HG03571 (cell line): ENCODE measurements at regions not wholly inside any gene's neighbourhood (a gene's known extent, or its start where the extent isn't known, plus 50 kb on each side); places are given as distances from the start of the nearest gene placed in this dataset.
"Not testable (repeated sequence)": the region's sequence is repeated elsewhere in the genome, so short reads cannot be mapped to it uniquely, and the experiment has no call there.

Experiments used
- ATAC-seq: cut with Tn5 transposase; IDR thresholded peaks from one replicate; pipeline ENCODE4 v1.9.1; 2021; ENCODE audit not compliant: unreplicated experiment

GRCh38 chr19:28463493-28464053, 749.4 kb downstream of the UQCRFS1 start:
- no peak for ATAC-seq

GRCh38 chr19:28457620-28458019, 755.3 kb downstream of the UQCRFS1 start:
- no peak for ATAC-seq

DNA sequence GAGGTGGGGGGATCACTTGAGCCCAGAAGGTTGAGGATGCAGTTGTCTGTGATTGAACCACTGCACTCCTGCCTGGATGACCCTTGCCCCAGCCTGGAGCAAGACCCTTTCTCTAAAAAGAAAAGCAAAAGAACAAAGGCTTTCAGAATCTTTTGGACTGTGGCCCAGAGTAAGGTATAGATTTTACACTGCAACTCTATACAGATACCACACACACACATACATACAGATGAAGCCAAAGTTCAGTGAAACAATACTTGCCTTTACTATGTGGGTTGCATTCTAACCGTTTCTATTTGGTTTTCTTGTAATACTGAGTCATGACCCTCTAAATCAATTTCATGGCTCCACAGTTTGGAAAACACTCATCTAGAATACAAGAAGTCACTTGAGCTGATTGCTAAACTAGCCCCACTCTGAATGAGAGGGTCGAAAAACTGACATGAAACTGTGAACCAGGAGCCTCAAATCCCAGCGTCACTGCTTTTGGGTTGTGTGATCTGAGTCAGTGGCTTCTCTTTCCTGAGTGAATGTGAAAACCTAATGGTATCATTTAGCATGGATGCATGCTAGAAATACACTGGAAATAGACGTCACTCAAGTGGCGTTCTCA, 756.1 kb downstream of the UQCRFS1 start:
- no peak for ATAC-seq

- no peak for ATAC-seq
Measured at GRCh38 chr19:28456252-28456651, 756.7 kb downstream of the UQCRFS1 start.

DNA sequence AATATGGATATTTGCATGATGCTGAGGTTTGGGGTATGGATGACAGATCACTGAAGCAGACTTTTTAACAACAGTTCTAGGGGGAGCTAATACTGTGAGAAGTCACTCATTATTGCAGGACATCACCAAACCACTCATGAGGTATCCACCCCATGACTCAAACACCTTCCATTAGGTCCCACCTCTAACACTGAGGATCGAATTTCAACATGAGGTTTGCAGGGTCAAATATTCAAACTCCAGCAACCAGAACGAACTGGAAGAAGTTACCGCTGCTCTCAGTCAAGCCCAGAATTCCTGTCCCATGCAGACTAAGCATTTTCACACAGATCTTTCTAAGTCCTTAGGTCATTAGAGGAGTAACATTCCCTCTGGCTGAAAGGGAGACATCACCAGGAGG, 758.9 kb downstream of the UQCRFS1 start:
- no peak for ATAC-seq

DNA sequence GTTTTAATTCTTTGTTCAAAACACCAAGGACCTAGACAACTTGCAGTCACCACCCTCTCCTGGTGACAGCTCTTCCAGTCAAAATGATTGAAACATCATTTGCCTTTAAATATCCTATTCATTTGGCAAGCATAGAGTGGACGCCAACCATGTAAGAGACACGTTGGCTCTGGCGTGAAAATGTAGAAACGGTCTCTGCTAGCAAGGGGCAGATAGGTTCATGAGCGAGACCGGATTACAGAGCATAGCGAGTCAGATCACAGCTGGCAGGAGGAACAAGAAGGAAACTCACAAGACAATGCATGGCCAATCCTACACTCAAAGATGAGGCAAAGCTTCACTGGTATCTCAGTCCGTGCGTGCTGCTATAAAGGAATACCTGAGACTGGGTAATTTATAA, 759.5 kb downstream of the UQCRFS1 start:
- no peak for ATAC-seq

GRCh38 chr19:28449803-28450202, 763.1 kb downstream of the UQCRFS1 start:
- ATAC-seq = no peak

- no peak for ATAC-seq
Measured at GRCh38 chr19:28446511-28446910, 766.4 kb downstream of the UQCRFS1 start.

GRCh38 chr19:28445826-28446225, 767.1 kb downstream of the UQCRFS1 start:
- ATAC-seq = no peak

- no peak for ATAC-seq
Measured at GRCh38 chr19:28444362-28444761, 768.6 kb downstream of the UQCRFS1 start.

DNA sequence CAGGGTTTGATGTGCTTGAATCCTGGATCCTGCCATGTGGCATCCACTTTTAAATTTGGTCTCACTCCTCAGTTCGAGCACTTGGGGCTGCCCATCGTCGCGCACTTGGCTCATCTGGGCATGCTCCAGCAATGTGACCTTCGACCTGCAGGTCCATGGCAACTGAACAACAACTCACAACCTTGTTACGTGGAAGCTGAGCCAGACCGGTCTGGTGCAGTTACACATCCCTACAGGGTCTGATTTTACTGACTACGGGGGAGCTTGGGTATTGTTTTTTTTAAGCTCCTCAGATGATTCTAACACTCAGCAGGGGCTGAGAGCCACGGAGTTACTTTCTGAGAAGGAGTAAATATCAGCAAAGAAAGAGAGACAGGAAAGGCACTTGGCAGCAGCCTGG, 769.6 kb downstream of the UQCRFS1 start:
- ATAC-seq = no peak

- ATAC-seq = no peak
Measured at GRCh38 chr19:28437390-28438346, 775.3 kb downstream of the UQCRFS1 start.

DNA sequence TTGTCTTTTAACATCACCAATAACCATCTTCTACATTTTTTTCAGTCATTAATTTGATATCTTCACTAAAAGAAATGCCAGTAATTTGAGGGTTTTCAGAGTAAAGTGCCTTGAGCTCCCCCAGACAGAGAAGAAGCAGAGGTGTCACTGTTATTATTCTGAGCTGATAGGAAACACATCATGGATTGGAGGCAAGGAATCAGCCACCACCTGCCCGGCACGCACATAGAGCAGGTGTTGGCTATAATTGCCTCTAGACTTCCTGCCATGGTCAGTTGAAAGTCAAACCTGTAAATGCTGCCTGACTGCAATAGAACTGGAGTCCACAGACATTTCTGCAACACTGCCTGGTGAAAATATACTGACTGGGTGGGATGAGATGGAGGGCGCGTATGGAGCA, 776.6 kb downstream of the UQCRFS1 start:
- no peak for ATAC-seq

- no peak for ATAC-seq
Measured at GRCh38 chr19:28435551-28436271, 777.2 kb downstream of the UQCRFS1 start.

- ATAC-seq = not testable (repeated sequence)
Measured at GRCh38 chr19:28434794-28435193, 778.2 kb downstream of the UQCRFS1 start.

DNA sequence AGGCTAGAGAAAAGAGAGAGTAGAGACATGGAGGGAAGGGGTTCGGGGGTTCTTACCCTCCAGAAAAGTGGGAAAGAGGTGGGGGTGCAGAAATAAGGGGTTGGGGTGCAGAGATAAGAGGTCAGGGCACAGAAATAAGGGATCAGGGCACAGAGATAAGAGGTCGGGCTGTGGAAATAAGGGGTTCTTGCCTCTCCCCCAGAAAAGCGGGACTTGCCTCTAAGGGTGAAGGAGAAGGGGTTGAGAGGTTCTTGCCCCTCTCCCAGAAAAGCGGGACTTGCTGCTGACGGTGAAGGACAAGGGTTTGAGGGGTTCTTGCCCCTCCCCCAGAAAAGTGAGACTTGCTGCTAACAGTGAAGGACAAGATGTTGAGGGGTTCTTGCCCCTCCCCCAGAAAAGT, 778.6 kb downstream of the UQCRFS1 start:
- ATAC-seq = not testable (repeated sequence)

GRCh38 chr19:28433166-28433565, 779.8 kb downstream of the UQCRFS1 start:
- not testable (repeated sequence) for ATAC-seq

GRCh38 chr19:28430214-28430613, 782.7 kb downstream of the UQCRFS1 start:
- ATAC-seq = no peak

DNA sequence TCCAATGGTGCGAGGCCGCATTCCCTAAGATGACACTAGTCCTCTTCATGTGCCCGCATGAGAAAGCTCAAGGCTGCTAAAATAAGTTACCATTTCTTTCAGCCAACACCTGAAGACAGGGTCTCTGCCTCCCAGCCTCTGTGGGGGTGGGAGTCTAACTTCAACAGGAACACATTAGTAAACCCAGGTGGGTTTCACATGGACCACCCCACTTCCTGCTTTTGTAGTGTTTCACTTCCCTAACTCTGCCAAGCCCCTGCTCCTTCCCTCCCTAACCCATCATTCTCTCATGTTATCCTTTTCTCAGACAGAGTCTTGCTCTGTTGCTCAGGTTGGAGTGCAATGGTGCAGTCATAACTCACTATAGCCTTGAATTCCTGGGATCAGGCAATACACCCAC, 783.6 kb downstream of the UQCRFS1 start:
- ATAC-seq = no peak

DNA sequence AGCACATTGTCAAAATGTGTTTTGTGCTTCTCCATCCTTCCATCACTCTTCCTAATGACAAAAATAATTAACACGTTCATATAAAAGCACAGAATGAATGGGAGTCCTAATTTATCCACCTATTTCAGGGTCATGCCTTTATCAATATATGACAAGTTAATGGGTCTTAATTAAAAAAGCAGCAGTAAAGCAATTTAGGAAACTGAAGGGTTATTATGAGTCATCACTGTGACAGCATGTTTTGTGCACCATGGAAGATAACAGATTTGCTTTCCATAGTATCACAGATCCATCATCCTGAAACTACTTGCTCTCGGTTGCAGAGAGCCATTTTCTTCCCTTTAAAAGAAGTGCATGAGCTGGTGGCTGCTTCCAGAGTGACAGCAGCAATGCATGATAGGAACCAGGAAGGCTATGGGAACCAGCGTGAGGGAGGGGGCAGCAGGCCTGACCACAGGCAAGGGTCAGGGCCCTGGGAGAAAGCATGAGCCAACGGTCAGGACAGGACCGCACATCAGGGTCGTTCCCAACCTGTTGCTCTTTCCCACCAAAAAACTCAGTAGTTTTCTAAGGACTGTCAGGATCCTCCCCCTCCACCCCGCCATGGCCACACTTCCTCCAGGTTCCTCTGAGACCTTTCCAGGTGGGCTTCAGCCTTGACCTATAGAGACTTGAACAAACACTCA, 784.1 kb downstream of the UQCRFS1 start:
- ATAC-seq = no peak
